ENCODE measurements at regions not wholly inside any gene's neighbourhood (a gene's known extent, or its start where the extent isn't known, plus 50 kb on each side); places are given as distances from the start of the nearest gene placed in this dataset.

DNA sequence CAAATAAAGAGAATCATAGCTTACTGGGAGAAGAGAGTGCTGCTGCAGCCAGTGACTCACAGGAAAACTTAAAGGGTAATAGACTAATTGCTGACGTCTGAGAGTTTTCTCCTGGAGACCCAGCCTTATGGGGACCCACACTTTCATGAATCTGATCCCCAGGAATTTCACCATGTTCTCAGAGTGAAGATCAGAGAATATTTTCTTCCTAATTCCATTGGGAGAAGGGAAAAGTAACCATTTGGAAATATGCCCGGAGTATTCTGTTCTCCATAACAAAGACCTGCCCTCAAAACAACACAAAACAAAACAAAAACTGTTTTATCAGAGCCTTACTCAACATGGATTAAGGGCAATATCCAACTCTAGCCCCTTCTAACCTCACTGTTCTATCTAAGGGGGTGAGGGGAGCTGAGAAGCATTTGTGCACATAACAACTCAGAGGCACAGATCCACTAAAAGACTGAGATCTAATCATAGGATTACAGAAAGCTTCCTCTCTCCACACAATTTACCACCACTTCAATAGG is 168.2 kb upstream of the SSTR4 start:
- peak; percentile 26 for DNase-seq

- no peak for DNase-seq
These were observed 156.9 kb upstream of the SSTR4 start for GRCh38 chr20:22878166-22878565.

DNA sequence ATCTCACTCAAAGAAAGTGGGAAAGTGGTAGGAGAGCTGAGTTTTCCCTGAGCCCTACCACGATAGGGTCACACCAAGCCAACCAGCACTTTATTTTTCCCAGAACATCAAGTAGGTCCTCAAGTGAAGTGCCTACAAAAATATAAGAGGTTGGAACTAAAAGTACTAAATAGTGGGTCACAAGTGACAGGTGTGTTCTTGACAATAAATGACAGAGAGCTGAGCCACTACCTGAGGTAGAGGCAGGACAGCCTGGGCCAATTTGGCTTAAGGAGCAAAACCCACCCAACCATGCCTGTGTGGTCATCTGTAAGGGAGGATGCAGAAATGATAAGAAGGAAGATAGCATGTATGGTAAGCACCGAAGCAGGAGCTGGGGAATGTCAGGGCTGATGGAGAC is 154.8 kb upstream of the SSTR4 start:
- no peak for DNase-seq

DNA sequence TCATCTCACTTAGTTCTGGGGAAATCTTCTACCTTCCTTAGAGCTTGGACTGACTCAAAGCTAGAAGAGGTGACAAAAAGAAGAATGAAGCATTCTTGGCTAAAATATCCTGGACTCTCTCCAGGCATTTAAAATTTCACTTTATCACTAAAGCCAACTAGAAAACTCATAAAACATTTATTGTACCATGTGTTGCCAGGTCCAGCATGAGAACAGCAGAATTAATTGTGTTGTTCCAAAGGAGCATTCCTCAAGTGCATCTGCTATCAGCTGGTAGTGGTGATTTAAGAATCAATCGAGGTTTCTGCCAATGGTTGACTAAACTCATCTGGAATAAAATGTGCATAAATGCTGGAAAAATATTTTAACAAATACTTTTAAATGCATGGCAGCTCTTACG is 147.3 kb upstream of the SSTR4 start:
- no peak for DNase-seq

DNA sequence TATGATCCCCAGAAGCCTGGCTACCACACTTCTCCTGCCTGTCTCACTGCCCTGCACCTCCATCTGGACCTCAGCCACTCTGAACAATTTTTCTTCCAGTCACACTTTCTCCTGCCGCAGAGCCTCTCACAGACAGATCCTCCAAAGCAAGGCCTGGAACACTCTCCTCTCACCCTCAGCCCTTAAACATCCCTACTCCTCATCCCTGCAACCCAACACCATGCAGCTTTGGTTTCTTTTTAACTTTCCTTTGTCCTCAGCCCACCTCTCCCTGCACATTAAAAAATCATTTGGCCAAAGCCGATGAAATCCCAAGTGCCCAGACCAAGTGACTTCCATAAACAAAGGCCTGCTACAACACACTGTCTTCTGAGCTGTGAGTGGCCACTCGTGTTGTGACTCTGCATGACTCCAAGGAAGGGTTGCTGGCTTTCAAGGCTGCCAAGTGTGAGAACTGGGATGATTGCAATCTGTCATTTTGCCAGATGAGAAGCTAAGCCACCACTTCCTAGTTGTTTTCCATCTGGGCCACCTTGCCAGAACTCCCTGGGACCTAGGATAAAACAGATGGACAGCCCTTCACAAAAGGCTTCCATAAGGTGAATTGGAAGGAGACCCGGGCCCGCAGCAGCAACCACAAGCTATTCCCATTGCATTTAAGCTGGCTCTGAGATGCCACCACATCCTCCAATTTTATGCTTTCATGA is 144.4 kb upstream of the SSTR4 start:
- DNase-seq = no peak

GRCh38 chr20:22901164-22901563 is 133.9 kb upstream of the SSTR4 start:
- no peak for DNase-seq

DNA sequence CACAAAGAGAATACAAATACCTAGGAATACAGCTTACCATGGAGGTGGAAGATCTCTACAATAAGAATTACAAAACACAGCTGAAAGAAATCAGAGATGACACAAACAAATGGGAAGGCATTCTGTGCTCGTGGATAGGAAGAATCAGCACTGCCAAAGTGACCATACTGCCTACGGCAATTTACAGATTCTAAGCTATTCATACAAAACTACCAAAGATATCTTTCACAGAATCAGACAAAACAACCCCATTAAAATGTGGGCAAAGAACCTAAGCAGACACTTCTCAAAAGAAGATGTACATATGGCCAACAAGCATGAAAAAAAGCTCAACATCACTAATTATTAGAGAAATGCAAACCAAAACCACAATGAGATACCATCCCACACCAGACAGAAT is 133.2 kb upstream of the SSTR4 start:
- no peak for DNase-seq

GRCh38 chr20:22904386-22904785 is 130.7 kb upstream of the SSTR4 start:
- peak; percentile 70 for DNase-seq

DNA sequence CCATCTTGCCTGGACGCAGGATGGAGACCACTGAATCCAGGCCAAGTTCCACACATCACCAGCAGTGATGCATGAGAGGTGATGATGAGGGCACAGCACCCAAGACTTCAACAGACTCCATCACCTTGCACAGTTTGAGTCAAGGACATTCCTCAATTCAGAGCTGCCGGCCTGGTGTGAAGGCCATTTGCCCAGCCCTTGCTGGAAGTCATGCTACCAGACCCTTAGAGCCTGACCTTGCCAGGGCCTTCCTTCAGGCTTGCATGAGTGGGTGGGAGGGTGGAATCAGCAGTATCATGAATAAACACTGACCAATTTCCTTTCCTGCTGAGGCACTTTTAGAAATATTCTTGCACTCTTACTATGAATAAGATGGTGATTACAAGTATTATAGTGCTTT is 130.2 kb upstream of the SSTR4 start:
- DNase-seq = no peak

GRCh38 chr20:22905658-22906057 is 129.5 kb upstream of the SSTR4 start:
- DNase-seq = peak; percentile 81

GRCh38 chr20:22908437-22908836 is 126.7 kb upstream of the SSTR4 start:
- DNase-seq = no peak

DNA sequence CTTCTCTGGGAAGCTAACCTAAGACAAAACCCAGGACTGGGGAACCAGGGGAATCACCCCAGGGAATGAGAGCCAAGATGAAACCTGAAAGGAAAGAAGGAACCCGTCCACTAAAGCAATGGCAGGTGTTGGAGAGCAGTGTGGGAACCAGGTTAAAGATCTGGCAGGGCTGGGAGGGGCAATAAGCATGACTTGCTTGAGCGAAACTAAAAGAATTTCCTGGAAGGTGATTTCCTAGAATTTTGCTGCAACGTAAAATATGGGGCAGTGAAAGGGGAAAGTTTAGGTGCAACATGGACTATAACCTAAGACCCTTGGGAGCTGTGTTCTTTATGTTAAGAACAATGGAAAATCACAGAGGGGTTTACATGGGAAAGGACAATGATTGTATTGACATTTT is 126.2 kb upstream of the SSTR4 start:
- no peak for DNase-seq

GRCh38 chr20:22909436-22909835 is 125.7 kb upstream of the SSTR4 start:
- DNase-seq = no peak

- no peak for DNase-seq
These were observed 124.7 kb upstream of the SSTR4 start for GRCh38 chr20:22910287-22910852.

- DNase-seq = no peak
These were observed 120.8 kb upstream of the SSTR4 start for GRCh38 chr20:22914291-22914690.

GRCh38 chr20:22915512-22915911 is 119.6 kb upstream of the SSTR4 start:
- DNase-seq = no peak

DNA sequence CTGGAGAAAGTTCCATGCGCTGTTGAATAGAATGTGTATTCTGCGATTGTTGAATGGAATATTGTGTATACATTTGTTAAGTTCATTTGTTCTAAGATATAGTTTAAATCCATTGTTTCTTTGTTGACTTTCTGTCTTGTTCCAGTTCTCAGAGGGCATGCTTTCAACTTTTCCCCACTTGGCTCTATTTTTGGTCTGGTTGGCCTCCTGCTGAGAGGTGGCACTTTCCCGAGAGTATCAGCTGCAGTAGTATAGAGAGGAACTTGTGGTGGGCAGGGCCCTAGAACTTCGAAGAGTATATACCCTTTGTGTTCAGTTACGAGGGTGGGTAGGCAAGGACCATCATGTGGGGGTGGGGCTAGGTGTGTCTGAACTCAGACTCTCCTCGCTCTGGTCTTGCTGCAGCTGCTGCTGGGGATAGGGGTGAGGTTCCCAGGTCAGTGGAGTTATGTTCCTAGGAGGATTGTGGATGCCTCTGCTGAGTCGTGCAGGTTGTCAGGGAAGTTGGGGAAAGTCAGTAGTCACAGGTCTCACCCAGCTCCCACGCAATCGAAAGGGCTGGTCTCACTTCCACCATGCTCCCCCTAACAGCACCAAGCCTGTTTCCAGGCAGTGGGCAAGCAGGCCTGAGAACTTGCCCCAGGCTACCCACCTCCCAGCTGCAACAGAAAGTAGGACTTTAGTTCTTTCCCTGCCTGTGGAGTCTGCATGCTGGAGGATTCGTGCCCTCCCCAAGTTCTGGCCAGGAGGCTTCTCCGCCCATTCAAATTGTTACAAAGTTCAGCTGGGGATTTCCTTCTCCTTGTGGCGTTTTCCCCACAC is 118.9 kb upstream of the SSTR4 start:
- DNase-seq = no peak

GRCh38 chr20:22918286-22918983 is 116.7 kb upstream of the SSTR4 start:
- no peak for DNase-seq

DNA sequence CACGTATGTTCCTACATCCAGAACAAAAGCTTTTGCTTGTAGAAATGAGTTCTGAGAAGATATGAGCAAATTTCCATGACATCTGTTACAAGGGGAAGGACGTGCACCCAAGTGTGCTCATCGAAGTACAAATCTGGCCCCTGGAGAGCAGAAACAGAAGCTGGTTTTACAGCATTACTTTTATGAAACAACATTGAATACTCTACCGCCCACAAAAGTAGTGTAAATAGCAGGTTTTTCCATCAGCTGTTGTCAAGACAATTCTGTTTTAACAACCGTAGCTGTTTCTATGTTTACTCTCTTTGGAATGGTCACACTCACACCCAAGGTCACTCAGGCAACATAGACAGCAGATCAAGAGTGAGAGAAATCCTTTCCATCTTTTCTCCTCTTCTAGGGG is 114.2 kb upstream of the SSTR4 start:
- no peak for DNase-seq

DNA sequence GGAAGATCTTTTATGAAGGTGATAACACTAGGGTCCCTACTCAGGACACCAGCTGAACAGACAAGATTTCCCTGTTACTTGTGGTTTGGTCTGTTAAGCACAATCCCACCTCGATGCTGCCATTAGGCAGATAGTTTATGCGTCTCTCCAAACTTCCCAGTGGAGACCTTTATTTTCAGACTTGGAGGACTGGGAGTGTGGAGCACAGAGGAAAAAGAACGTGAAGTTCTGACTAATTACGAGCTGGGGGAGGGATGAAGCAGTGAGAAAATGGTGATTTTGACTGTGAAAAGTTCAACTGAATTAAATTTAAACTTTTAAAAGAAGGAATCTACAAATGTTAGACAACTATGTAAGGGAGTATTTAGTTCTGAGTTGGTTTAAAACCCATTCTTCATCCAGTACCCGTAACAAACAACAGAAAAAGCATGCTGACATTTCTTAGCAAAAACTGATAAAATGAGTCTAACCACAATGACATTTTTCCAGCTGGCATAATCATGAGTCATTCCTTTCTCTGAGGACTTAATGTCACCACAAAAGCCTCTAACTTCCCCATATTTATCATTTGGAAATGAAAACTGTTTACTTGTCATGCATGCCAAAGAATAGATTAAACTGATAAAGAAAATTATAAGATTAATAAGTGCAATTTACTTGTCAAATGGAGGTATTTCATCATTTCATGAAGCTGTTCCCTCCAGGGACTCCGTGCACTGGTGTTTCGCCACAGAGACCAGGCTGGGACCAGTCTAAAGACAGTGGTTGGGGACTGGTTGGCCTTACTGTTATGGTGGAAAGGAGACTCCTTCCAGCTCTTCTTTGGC is 113.3 kb upstream of the SSTR4 start:
- DNase-seq = peak; percentile 67

GRCh38 chr20:22922987-22923386 is 112.1 kb upstream of the SSTR4 start:
- DNase-seq = no peak

- DNase-seq = no peak
These were observed 110.9 kb upstream of the SSTR4 start for GRCh38 chr20:22924046-22924737.
